ENCODE measurements at regions not wholly inside any gene's neighbourhood (a gene's known extent, or its start where the extent isn't known, plus 50 kb on each side); places are given as distances from the start of the nearest gene placed in this dataset.

- peaks cover 5% of the 10 kb centered on the region for H3K27me3 Mint-ChIP-seq
- no peak overlapping the region for H3K27ac Mint-ChIP-seq
- H3K4me1 Mint-ChIP-seq = peaks cover 8% of the 10 kb centered on the region
- no peak overlapping the region for H3K4me3 Mint-ChIP-seq
- no peaks in the 10 kb centered on the region for H3K9me3 Mint-ChIP-seq
- CTCF ChIA-PET = interaction anchor here (1.8 kb wide), 1 partner anchor 71 kb away, joined by 5 read pairs; no protein-coding TSS in a partner anchor
- no peak for DNase-seq
- no peaks in the 10 kb centered on the region for H3K36me3 Mint-ChIP-seq
Observed at GRCh38 chr13:40139896-40140520, 484.5 kb downstream of the COG6 start.

GRCh38 chr13:40141859-40142555, 486.5 kb downstream of the COG6 start:
- CTCF ChIA-PET = no interaction called here
- H3K36me3 Mint-ChIP-seq = no peaks in the 10 kb centered on the region
- no peak overlapping the region for H3K27ac Mint-ChIP-seq
- no peaks in the 10 kb centered on the region for H3K9me3 Mint-ChIP-seq
- peaks cover 27% of the 10 kb centered on the region for H3K4me1 Mint-ChIP-seq
- H3K4me3 Mint-ChIP-seq = no peak overlapping the region
- peaks cover 5% of the 10 kb centered on the region for H3K27me3 Mint-ChIP-seq
- no peak for DNase-seq

- CTCF ChIA-PET = interaction anchor here (1.2 kb wide), 2 partner anchors 34 to 74 kb away, joined by 3 to 6 read pairs; no protein-coding TSS in a partner anchor
- Mint-ChIP-seq H3K4me1 (peaks cover 37% of the 10 kb centered on the region), H3K27ac (no peak overlapping the region), H3K4me3 (no peak overlapping the region), H3K27me3 (peaks cover 5% of the 10 kb centered on the region), H3K9me3 (no peaks in the 10 kb centered on the region), H3K36me3 (no peaks in the 10 kb centered on the region)
- no peak for DNase-seq
Observed at GRCh38 chr13:40143106-40143505, 487.6 kb downstream of the COG6 start.

GRCh38 chr13:40143559-40143958, 488.1 kb downstream of the COG6 start:
- CTCF ChIA-PET = interaction anchor here (1.2 kb wide), 2 partner anchors 33 to 74 kb away, joined by 3 to 6 read pairs; no protein-coding TSS in a partner anchor
- H3K27me3 Mint-ChIP-seq = peaks cover 4% of the 10 kb centered on the region
- H3K36me3 Mint-ChIP-seq = no peaks in the 10 kb centered on the region
- H3K4me1 Mint-ChIP-seq = peaks cover 42% of the 10 kb centered on the region
- H3K4me3 Mint-ChIP-seq = no peak overlapping the region
- H3K27ac Mint-ChIP-seq = no peak overlapping the region
- DNase-seq = no peak
- H3K9me3 Mint-ChIP-seq = no peaks in the 10 kb centered on the region

- Mint-ChIP-seq H3K4me1 (peaks cover 46% of the 10 kb centered on the region), H3K27ac (no peak overlapping the region), H3K36me3 (no peaks in the 10 kb centered on the region), H3K27me3 (no peaks in the 10 kb centered on the region), H3K9me3 (no peaks in the 10 kb centered on the region), H3K4me3 (no peak overlapping the region)
- CTCF ChIA-PET = interaction anchor here (0.8 to 0.9 kb wide), 2 partner anchors 42 to 76 kb away, joined by 3 read pairs; no protein-coding TSS in a partner anchor
- DNase-seq = no peak
Observed at GRCh38 chr13:40145139-40145538, 489.7 kb downstream of the COG6 start.

- no peaks in the 10 kb centered on the region for H3K9me3 Mint-ChIP-seq
- H3K27me3 Mint-ChIP-seq = no peaks in the 10 kb centered on the region
- no peak overlapping the region for H3K4me3 Mint-ChIP-seq
- H3K27ac Mint-ChIP-seq = no peak overlapping the region
- CTCF ChIA-PET = interaction anchor here (0.7 to 2.4 kb wide), 3 partner anchors 31 to 77 kb away, joined by 3 to 12 read pairs (median 4); no protein-coding TSS in a partner anchor
- no peak for DNase-seq
- H3K36me3 Mint-ChIP-seq = no peaks in the 10 kb centered on the region
- peaks cover 46% of the 10 kb centered on the region for H3K4me1 Mint-ChIP-seq
Observed at GRCh38 chr13:40146063-40146462, 490.6 kb downstream of the COG6 start.

- Mint-ChIP-seq H3K4me3 (no peak overlapping the region), H3K9me3 (no peaks in the 10 kb centered on the region), H3K36me3 (no peaks in the 10 kb centered on the region), H3K27ac (no peak overlapping the region), H3K27me3 (no peaks in the 10 kb centered on the region), H3K4me1 (peaks cover 46% of the 10 kb centered on the region)
- DNase-seq = peak; percentile 33
- CTCF ChIA-PET = interaction anchor here (0.7 to 2.4 kb wide), 5 partner anchors 8 to 78 kb away, joined by 3 to 12 read pairs (median 3); no protein-coding TSS in a partner anchor
Observed at GRCh38 chr13:40146611-40147117, 491.2 kb downstream of the COG6 start.

- no peaks in the 10 kb centered on the region for H3K9me3 Mint-ChIP-seq
- H3K36me3 Mint-ChIP-seq = no peaks in the 10 kb centered on the region
- DNase-seq = no peak
- CTCF ChIA-PET = interaction anchor here (1.5 to 2.4 kb wide), 2 partner anchors 10 to 79 kb away, joined by 3 to 12 read pairs; no protein-coding TSS in a partner anchor
- no peak overlapping the region for H3K4me3 Mint-ChIP-seq
- no peaks in the 10 kb centered on the region for H3K27me3 Mint-ChIP-seq
- H3K27ac Mint-ChIP-seq = peak overlapping the region; percentile 8
- H3K4me1 Mint-ChIP-seq = peaks cover 46% of the 10 kb centered on the region
Observed at GRCh38 chr13:40148101-40148500, 492.6 kb downstream of the COG6 start.

- Mint-ChIP-seq H3K36me3 (no peaks in the 10 kb centered on the region), H3K9me3 (no peaks in the 10 kb centered on the region), H3K27ac (no peak overlapping the region), H3K4me1 (peaks cover 43% of the 10 kb centered on the region), H3K4me3 (no peak overlapping the region), H3K27me3 (no peaks in the 10 kb centered on the region)
- CTCF ChIA-PET = interaction anchor here (0.9 kb wide), 1 partner anchor 79 kb away, joined by 3 read pairs; no protein-coding TSS in a partner anchor
- no peak for DNase-seq
Observed at GRCh38 chr13:40148742-40149141, 493.3 kb downstream of the COG6 start.

GRCh38 chr13:40149611-40150274, 494.3 kb downstream of the COG6 start:
- H3K27ac Mint-ChIP-seq = no peak overlapping the region
- H3K36me3 Mint-ChIP-seq = no peaks in the 10 kb centered on the region
- H3K4me3 Mint-ChIP-seq = no peak overlapping the region
- no peaks in the 10 kb centered on the region for H3K9me3 Mint-ChIP-seq
- peaks cover 41% of the 10 kb centered on the region for H3K4me1 Mint-ChIP-seq
- DNase-seq = no peak
- no peaks in the 10 kb centered on the region for H3K27me3 Mint-ChIP-seq
- CTCF ChIA-PET = interaction anchor here (0.9 kb wide), 1 partner anchor 80 kb away, joined by 3 read pairs; no protein-coding TSS in a partner anchor

- Mint-ChIP-seq H3K4me3 (no peak overlapping the region), H3K4me1 (peaks cover 22% of the 10 kb centered on the region), H3K36me3 (no peaks in the 10 kb centered on the region), H3K27ac (no peak overlapping the region), H3K27me3 (no peaks in the 10 kb centered on the region), H3K9me3 (no peaks in the 10 kb centered on the region)
- DNase-seq = no peak
- CTCF ChIA-PET = no interaction called here
Observed at GRCh38 chr13:40151673-40152072, 496.2 kb downstream of the COG6 start.

- DNase-seq = no peak
Observed at GRCh38 chr13:40152145-40152544, 496.7 kb downstream of the COG6 start.

GRCh38 chr13:40152922-40153321, 497.5 kb downstream of the COG6 start:
- no peak for DNase-seq
- H3K27ac Mint-ChIP-seq = no peak overlapping the region
- CTCF ChIA-PET = no interaction called here
- H3K36me3 Mint-ChIP-seq = no peaks in the 10 kb centered on the region
- no peak overlapping the region for H3K4me3 Mint-ChIP-seq
- H3K4me1 Mint-ChIP-seq = peaks cover 11% of the 10 kb centered on the region
- no peaks in the 10 kb centered on the region for H3K27me3 Mint-ChIP-seq
- no peaks in the 10 kb centered on the region for H3K9me3 Mint-ChIP-seq

More at GRCh38 chr13:40152145-40152544, 496.7 kb downstream of the COG6 start:
- Mint-ChIP-seq H3K9me3 (no peaks in the 10 kb centered on the region), H3K36me3 (no peaks in the 10 kb centered on the region), H3K27me3 (no peaks in the 10 kb centered on the region), H3K27ac (no peak overlapping the region), H3K4me3 (no peak overlapping the region), H3K4me1 (peaks cover 18% of the 10 kb centered on the region)
- CTCF ChIA-PET = no interaction called here

GRCh38 chr13:40153516-40153915, 498.1 kb downstream of the COG6 start:
- H3K9me3 Mint-ChIP-seq = no peaks in the 10 kb centered on the region
- CTCF ChIA-PET = no interaction called here
- DNase-seq = no peak
- peaks cover 5% of the 10 kb centered on the region for H3K4me1 Mint-ChIP-seq
- no peak overlapping the region for H3K4me3 Mint-ChIP-seq
- no peaks in the 10 kb centered on the region for H3K27me3 Mint-ChIP-seq
- H3K27ac Mint-ChIP-seq = no peak overlapping the region
- no peaks in the 10 kb centered on the region for H3K36me3 Mint-ChIP-seq
